ENCODE measurements at regions not wholly inside any gene's neighbourhood (a gene's known extent, or its start where the extent isn't known, plus 50 kb on each side); places are given as distances from the start of the nearest gene placed in this dataset.

GRCh38 chr2:144896341-144896740 is 376.4 kb upstream of the ZEB2 start:
- H3K4me3 Mint-ChIP-seq: no peak overlapping the region
- no peaks in the 10 kb centered on the region for H3K4me1 Mint-ChIP-seq (ENCODE audit: low read depth)
- no peaks in the 10 kb centered on the region for H3K27me3 Mint-ChIP-seq
- no peaks in the 10 kb centered on the region for H3K9me3 Mint-ChIP-seq (ENCODE audit: low read depth)
- no peaks in the 10 kb centered on the region for H3K36me3 Mint-ChIP-seq
- H3K27ac Mint-ChIP-seq: no peak overlapping the region

DNA sequence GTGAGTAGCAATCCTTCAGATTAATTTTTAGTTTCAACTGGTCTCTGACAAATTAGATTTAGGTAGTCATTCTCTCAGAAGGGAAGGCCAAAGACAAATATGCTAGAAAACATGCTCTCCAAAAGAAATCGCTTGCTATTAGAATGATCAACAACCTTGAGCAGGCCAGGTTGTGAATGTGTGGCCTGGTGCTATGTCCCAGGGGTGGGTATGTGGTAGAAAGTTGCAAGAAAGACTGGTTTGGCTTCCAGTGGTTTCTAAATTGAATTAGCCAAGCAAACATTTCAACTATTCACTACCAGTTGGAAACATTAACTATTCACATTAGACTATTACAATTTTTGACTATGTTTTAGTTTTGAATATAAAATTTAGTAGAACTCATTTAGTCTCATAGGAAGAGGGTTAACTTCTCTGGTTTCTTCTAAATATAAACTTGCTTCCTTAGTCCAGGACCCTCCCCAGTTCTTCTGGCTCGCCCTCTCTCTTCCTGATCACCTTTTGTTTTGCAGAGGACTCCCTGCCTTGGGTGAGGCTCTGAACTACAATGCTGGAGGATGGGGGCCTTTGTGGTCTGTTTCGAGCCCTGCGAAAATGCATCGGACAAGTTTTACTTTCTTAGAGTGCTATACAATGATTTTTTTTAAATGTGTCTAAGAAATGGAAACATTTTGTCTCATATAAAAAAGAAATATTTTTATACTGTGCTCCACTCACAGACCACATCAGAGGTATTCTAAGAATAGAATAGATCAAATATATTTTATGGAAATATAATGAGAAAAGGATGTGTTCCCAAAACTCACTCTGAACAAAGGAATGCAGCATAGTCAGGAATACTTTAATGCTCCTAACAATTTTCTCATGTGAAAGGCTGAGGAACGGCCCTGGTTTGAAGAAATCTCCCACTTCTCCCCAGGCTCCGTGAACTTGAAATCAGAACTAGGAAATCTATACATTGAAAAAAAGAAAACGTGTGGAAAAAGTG is 375.0 kb upstream of the ZEB2 start:
- no peaks in the 10 kb centered on the region for H3K9me3 Mint-ChIP-seq (ENCODE audit: low read depth)
- H3K27me3 Mint-ChIP-seq: no peaks in the 10 kb centered on the region

DNA sequence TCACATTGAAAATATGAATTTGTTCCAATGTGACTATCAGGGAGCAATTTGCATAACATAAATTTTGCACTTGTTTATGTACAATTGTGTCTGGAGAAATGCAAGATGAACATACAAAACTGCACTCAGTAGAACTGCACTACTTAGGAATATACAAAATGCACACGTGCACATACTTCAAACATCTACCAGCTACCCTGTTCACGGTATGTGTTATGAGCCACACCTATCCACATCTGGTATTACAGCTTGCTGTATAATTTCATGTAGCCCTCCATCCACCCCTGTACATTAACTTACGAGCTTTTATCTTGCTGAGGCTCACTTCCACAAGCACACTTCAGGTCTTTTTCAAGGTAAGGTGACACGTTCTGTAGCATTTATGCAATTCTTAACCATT is 373.5 kb upstream of the ZEB2 start:
- Mint-ChIP-seq H3K9me3 (ENCODE audit: low read depth) (no peaks in the 10 kb centered on the region), H3K27ac (no peak overlapping the region), H3K4me3 (no peak overlapping the region), H3K36me3 (no peaks in the 10 kb centered on the region), H3K27me3 (no peaks in the 10 kb centered on the region), H3K4me1 (ENCODE audit: low read depth) (no peaks in the 10 kb centered on the region)

More for the DNA sequence above, 375.0 kb upstream of the ZEB2 start:
- no peaks in the 10 kb centered on the region for H3K36me3 Mint-ChIP-seq
- H3K4me1 Mint-ChIP-seq (ENCODE audit: low read depth): no peaks in the 10 kb centered on the region
- H3K4me3 Mint-ChIP-seq: no peak overlapping the region
- H3K27ac Mint-ChIP-seq: no peak overlapping the region

DNA sequence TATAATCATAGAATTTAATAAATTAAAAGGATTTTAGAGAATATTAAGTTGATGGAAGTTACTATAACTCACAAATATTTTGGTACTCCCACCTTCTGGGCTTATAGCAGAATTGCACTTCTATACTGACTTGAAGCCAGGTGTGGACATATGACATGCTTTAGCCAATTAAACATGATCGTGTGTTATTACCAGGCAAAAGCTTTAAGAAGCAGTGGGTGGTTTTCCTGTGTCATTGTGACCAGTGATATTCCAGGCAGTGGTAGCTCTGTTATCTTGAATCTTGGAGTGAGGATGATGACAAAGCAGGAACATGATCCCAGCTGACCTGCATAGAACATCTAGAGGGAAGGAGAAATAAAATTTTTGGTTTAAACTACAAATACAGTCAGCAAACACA is 370.9 kb upstream of the ZEB2 start:
- Mint-ChIP-seq H3K27me3 (no peaks in the 10 kb centered on the region), H3K36me3 (no peaks in the 10 kb centered on the region), H3K9me3 (ENCODE audit: low read depth) (no peaks in the 10 kb centered on the region), H3K4me1 (ENCODE audit: low read depth) (no peaks in the 10 kb centered on the region), H3K4me3 (no peak overlapping the region), H3K27ac (no peak overlapping the region)

DNA sequence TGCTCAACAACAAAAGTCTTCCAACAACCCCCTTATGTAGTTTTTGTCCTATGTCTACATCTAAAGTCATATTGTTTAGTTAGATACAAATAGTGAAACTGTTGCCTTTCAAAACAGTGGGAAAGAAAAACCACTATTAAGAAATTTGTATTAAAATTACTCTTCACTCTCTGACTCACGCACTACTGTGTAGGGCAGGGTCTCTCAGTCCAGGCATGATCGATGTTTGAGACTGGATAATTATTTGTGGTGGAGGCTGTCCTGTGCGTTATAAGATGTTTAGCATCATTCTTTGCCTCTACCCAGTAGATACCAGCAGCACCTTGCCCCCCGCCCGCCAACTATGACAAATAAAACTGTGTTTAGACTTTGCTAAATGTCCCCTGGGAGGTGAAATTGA is 369.4 kb upstream of the ZEB2 start:
- Mint-ChIP-seq H3K36me3 (no peaks in the 10 kb centered on the region), H3K27ac (no peak overlapping the region), H3K4me1 (ENCODE audit: low read depth) (no peaks in the 10 kb centered on the region), H3K9me3 (ENCODE audit: low read depth) (no peaks in the 10 kb centered on the region), H3K4me3 (no peak overlapping the region), H3K27me3 (no peaks in the 10 kb centered on the region)

DNA sequence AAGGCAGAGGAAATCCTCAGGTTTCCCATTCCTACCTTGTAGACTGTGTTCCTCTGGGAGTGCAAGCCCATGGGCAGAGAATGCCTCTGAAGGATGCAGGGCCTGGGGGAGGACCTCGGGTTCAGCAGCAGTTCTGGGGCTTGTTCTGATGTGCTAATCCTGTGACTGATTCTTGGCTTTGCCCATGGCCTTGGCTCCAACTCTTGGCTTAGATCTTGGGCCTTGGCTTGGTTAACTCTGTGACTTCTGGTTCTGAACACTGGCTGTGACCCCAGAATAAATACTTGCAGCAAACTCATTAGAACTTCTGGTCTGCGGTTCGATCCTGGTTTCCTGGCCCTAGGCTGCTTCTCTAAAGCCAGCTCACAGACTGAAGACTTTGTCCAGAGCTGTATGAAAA is 366.9 kb upstream of the ZEB2 start:
- Mint-ChIP-seq H3K4me3 (no peak overlapping the region), H3K27me3 (no peaks in the 10 kb centered on the region)

DNA sequence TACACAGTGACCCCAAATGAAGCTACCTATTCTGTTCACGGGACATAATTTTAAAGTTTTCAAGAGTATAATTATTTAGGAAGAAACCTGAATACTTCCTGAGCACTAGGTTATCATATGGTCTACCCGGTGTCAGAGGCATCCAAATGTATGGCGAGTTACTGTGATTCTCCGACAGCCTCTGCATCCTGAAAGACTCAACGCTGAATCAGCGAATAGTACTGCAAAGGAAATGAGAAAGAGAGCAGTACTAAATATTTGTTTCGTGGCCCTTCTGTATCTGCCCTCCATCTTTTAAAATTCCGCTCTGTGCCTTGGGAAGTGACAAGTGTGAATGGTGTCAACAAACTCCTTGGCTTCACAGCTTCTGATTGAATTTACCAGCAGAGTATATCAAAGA is 358.0 kb upstream of the ZEB2 start:
- no peak overlapping the region for H3K27ac Mint-ChIP-seq
- no peaks in the 10 kb centered on the region for H3K9me3 Mint-ChIP-seq (ENCODE audit: low read depth)
- no peak overlapping the region for H3K4me3 Mint-ChIP-seq
- H3K36me3 Mint-ChIP-seq: no peaks in the 10 kb centered on the region
- no peaks in the 10 kb centered on the region for H3K27me3 Mint-ChIP-seq
- H3K4me1 Mint-ChIP-seq (ENCODE audit: low read depth): no peaks in the 10 kb centered on the region

More for the DNA sequence above, 366.9 kb upstream of the ZEB2 start:
- Mint-ChIP-seq H3K9me3 (ENCODE audit: low read depth) (no peaks in the 10 kb centered on the region), H3K4me1 (ENCODE audit: low read depth) (no peaks in the 10 kb centered on the region), H3K36me3 (no peaks in the 10 kb centered on the region), H3K27ac (no peak overlapping the region)

DNA sequence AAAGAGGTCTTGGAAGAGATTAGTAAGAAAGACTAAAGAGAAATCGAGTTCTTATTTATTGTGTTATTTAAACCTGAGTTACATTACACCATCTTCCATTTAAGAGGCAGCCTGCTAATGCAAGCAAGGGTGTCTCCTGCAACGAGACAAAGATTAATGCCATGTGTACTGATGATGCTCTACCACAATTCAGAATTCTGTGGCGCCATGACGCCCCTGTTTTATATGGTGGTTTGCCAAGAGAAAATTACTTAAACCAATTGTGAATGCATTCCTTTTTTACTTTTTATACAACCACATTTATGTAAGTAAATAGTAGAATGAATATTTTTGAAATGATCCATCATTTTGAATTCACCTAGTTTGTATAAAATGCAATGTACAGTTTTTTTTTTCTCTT is 356.1 kb upstream of the ZEB2 start:
- no peak overlapping the region for H3K27ac Mint-ChIP-seq
- no peaks in the 10 kb centered on the region for H3K9me3 Mint-ChIP-seq (ENCODE audit: low read depth)
- H3K4me1 Mint-ChIP-seq (ENCODE audit: low read depth): no peaks in the 10 kb centered on the region
- H3K36me3 Mint-ChIP-seq: no peaks in the 10 kb centered on the region
- no peaks in the 10 kb centered on the region for H3K27me3 Mint-ChIP-seq
- no peak overlapping the region for H3K4me3 Mint-ChIP-seq

DNA sequence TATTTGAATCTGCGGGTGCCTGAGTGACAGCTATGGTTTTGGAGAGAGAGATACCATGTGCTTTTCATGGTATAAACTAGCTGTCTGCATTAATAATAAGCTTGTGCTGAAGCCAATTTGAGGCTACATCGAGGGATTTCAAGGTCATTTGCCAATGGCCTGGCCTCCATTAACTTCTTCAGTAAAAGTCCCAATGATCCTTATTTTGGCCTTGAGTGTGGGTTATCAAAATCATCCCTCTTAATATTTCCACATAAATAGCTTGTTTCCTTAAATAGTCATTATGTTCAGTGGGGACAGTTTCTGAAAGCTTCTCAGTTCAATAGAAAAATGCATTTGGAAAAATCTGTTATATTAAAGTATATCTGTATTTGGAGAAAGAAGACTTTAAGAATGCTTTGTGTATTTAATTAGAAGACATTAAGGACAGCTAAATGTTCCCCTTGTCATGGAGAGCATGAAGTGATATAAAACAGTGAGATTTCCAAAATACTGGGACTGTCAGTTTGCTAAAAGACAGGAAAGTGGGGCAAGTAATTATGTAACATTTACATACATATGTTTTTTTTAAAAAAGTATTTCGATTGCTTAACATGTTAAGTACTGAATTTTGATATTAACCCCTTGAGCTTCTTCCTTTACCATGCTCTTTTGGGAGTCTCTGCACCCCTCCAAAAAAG is 355.5 kb upstream of the ZEB2 start:
- no peak overlapping the region for H3K4me3 Mint-ChIP-seq
- no peaks in the 10 kb centered on the region for H3K27me3 Mint-ChIP-seq

DNA sequence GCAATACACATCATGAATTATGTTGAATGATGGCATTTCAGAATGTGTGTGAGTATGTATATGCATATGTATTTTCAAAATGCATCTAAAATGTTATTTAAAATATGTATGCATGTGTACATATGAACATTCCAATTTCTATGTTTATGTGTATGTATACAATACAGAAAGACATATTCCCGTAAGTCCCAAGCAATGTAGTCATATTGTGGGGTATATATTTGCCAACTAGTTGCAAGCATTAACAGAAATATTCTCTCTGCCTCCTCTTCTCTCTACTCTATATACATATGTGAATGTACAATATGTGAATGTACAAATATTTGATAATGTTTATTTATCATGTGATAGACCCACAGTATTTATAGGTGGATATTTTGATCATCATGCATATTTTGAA is 345.8 kb upstream of the ZEB2 start:
- Mint-ChIP-seq H3K4me3 (no peak overlapping the region), H3K27me3 (peaks cover 5% of the 10 kb centered on the region), H3K9me3 (ENCODE audit: low read depth) (no peaks in the 10 kb centered on the region), H3K27ac (no peak overlapping the region), H3K36me3 (no peaks in the 10 kb centered on the region), H3K4me1 (ENCODE audit: low read depth) (no peaks in the 10 kb centered on the region)

More for the DNA sequence above, 355.5 kb upstream of the ZEB2 start:
- H3K4me1 Mint-ChIP-seq (ENCODE audit: low read depth): no peaks in the 10 kb centered on the region
- H3K27ac Mint-ChIP-seq: no peak overlapping the region
- no peaks in the 10 kb centered on the region for H3K36me3 Mint-ChIP-seq
- no peaks in the 10 kb centered on the region for H3K9me3 Mint-ChIP-seq (ENCODE audit: low read depth)

DNA sequence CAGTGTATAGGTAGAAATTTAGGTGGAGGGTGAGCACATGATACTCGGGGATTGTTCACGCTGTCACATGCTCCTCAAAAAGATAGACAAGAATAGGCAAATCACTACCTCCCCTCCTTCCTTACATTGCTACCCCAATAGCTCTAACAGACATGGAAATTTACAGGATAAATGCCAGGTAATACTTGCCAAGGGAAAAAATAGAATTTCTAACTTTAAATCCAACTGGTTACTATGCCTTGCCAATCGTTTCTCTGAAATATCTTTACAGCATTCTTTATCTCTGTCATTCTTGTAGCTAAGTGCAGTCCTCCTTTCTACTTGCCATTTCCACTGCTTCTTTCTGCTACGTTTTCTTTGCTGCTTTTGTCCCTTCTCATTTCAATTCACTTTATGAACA is 339.8 kb upstream of the ZEB2 start:
- Mint-ChIP-seq H3K4me3 (no peak overlapping the region), H3K4me1 (ENCODE audit: low read depth) (no peaks in the 10 kb centered on the region), H3K9me3 (ENCODE audit: low read depth) (peaks cover 2% of the 10 kb centered on the region), H3K27ac (no peak overlapping the region), H3K27me3 (peaks cover 5% of the 10 kb centered on the region), H3K36me3 (no peaks in the 10 kb centered on the region)

DNA sequence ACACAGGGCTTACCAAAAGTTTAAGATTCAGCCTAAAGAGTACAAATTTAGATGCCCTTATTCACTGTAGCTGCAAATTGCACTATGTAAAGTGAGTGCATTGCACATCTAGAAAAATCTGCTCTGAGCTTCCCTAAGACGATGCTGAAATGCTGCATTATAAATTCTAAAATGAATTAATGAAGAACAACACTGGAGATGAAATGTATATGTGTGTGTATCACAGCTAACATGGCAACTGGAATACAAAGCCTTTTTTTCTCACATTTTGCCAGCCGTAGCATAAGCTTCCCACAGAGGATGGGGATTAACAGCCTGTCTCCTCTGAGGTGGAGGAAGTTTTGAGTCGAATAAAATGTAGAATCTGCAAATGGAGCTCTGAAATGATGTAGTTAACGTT is 338.3 kb upstream of the ZEB2 start:
- H3K27me3 Mint-ChIP-seq: peaks cover under 1% of the 10 kb centered on the region
- peaks cover 5% of the 10 kb centered on the region for H3K9me3 Mint-ChIP-seq (ENCODE audit: low read depth)
- no peak overlapping the region for H3K4me3 Mint-ChIP-seq
- no peak overlapping the region for H3K27ac Mint-ChIP-seq
- H3K36me3 Mint-ChIP-seq: no peaks in the 10 kb centered on the region
- no peaks in the 10 kb centered on the region for H3K4me1 Mint-ChIP-seq (ENCODE audit: low read depth)

- peaks cover 5% of the 10 kb centered on the region for H3K9me3 Mint-ChIP-seq (ENCODE audit: low read depth)
- H3K36me3 Mint-ChIP-seq: no peaks in the 10 kb centered on the region
- H3K27ac Mint-ChIP-seq: no peak overlapping the region
- H3K4me3 Mint-ChIP-seq: no peak overlapping the region
- H3K4me1 Mint-ChIP-seq (ENCODE audit: low read depth): no peaks in the 10 kb centered on the region
- no peaks in the 10 kb centered on the region for H3K27me3 Mint-ChIP-seq
Observed at GRCh38 chr2:144854596-144854995, 334.7 kb upstream of the ZEB2 start.

DNA sequence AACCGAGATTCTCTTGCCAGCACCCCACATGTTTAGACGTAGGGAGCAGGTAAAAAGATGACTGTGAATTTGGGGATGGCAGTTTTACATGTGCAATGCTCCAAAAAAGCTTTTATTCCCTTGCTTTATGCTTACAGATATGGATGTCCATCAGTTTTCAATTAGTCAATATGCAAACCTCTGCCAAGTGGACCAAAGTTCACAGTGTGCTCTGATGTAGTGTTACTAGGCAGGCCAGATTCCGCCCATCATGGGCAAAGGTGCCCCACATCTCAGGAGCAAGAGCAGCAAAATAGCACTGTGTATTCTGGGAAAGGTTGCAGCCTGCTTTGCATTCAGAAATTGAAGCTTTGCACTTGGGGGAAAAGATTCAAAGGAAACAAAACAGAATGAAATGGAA is 329.7 kb upstream of the ZEB2 start:
- Mint-ChIP-seq H3K27ac (no peak overlapping the region), H3K4me1 (ENCODE audit: low read depth) (no peaks in the 10 kb centered on the region), H3K27me3 (peaks cover 1% of the 10 kb centered on the region), H3K4me3 (no peak overlapping the region), H3K9me3 (ENCODE audit: low read depth) (peaks cover 2% of the 10 kb centered on the region), H3K36me3 (no peaks in the 10 kb centered on the region)

GRCh38 chr2:144848423-144848822 is 328.5 kb upstream of the ZEB2 start:
- H3K4me3 Mint-ChIP-seq: no peak overlapping the region
- H3K27me3 Mint-ChIP-seq: peaks cover 1% of the 10 kb centered on the region
- no peaks in the 10 kb centered on the region for H3K4me1 Mint-ChIP-seq (ENCODE audit: low read depth)
- no peak overlapping the region for H3K27ac Mint-ChIP-seq
- no peaks in the 10 kb centered on the region for H3K9me3 Mint-ChIP-seq (ENCODE audit: low read depth)
- H3K36me3 Mint-ChIP-seq: no peaks in the 10 kb centered on the region

Measured in activated naive CD8-positive, alpha-beta T cell (primary cell).